ENCODE measurements at regions not wholly inside any gene's neighbourhood (a gene's known extent, or its start where the extent isn't known, plus 50 kb on each side); places are given as distances from the start of the nearest gene placed in this dataset.

DNA sequence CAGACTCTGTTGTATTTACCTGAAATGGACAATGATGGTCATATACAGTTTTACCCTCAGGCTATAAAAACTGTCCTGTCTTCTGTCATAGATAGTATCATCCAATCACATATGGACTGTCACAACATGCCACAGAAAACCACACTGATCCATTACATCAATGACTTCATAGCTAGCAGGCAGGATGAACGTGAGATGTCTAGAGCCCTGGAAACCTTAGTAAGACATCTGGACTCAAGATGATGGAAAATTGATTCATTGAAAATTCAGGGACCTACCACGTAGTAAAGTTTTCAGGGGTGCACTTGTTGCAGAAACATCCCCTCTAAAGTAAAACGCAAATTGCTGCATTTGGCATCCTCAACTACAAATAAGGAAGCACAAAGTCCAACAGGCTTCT is 284.4 kb upstream of the RGMB start:
- H4K12ac ChIP-seq (ENCODE audit: low read depth, low read length) = no peak overlapping the region
- H3K23ac ChIP-seq (ENCODE audit: low read length) = no peak overlapping the region
- no peak overlapping the region for H3K4me3 ChIP-seq (ENCODE audit: low read depth, low read length)
- H4K8ac ChIP-seq (ENCODE audit: low read depth, low read length) = no peak overlapping the region
- no peak overlapping the region for H4K91ac ChIP-seq (ENCODE audit: low read depth, low read length)
- no peak overlapping the region for H2AFZ ChIP-seq (ENCODE audit: insufficient read depth, low read length, poor library complexity)
- WGBS (ENCODE audit: extremely low coverage, insufficient coverage, insufficient read length) = no CpG with 5 or more reads among the region's 3 CpGs
- H2BK120ac ChIP-seq (ENCODE audit: insufficient read depth, low read length, poor library complexity) = no peak overlapping the region
- no peak overlapping the region for H3K4ac ChIP-seq (ENCODE audit: low read depth, low read length)
- no peak for DNase-seq
- H3K27ac ChIP-seq (ENCODE audit: low read depth, low read length) = no peak overlapping the region
- peaks cover 0 to 2% of the 10 kb centered on the region in 2 experiments for H3K4me1 ChIP-seq (ENCODE audit: control insufficient read depth in 1 of 2, insufficient read depth in 2 of 2, low read length in 2 of 2)
- no peak overlapping the region for H2BK5ac ChIP-seq (ENCODE audit: low read depth, low read length, poor library complexity)
- H3K14ac ChIP-seq (ENCODE audit: low read length) = no peak overlapping the region
- H3K79me1 ChIP-seq (ENCODE audit: low read length) = no peaks in the 10 kb centered on the region
- H3K27me3 ChIP-seq (ENCODE audit: insufficient read depth, low read length) = no peaks in the 10 kb centered on the region
- no peak overlapping the region for H2AK5ac ChIP-seq (ENCODE audit: low read length)
- peaks cover 5% of the 10 kb centered on the region for H3K9me3 ChIP-seq (ENCODE audit: insufficient read depth, low read depth, low read length)
- H3K4me2 ChIP-seq (ENCODE audit: low read length) = no peak overlapping the region
- no peak overlapping the region for H3K9ac ChIP-seq (ENCODE audit: low read length)
- no peaks in the 10 kb centered on the region for H3K36me3 ChIP-seq (ENCODE audit: control insufficient read depth in 1 of 2, insufficient read depth in 2 of 2, low read length in 2 of 2)
- H2BK12ac ChIP-seq (ENCODE audit: low read length) = no peak overlapping the region
- no peak overlapping the region for H3K18ac ChIP-seq (ENCODE audit: low read length)
- H3K79me2 ChIP-seq (ENCODE audit: control insufficient read depth, insufficient read depth, low read length, poor library complexity) = no peaks in the 10 kb centered on the region

DNA sequence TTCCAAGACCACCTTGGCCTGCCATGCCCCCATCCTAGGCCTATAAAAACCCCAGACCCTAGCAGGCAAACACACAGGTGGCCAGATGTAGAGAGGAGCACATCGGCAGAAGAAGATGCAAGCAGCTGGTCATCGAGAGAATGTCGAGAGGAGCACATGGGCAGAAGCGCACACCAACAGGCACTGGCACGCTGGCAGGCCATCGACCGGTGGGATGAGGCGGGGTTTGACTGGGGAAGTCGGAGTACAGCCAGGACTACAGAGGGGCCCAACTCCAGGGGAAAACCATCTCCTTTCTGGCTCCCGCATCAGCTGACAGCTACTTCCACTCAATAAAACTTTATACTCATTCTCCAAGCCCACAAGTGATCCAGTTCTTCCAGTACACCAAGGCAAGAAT is 283.1 kb upstream of the RGMB start:
- H3K23ac ChIP-seq (ENCODE audit: low read length) = no peak overlapping the region
- no peaks in the 10 kb centered on the region for H3K79me1 ChIP-seq (ENCODE audit: low read length)
- no peaks in the 10 kb centered on the region for H3K27me3 ChIP-seq (ENCODE audit: insufficient read depth, low read length)
- DNase-seq = no peak
- H2AFZ ChIP-seq (ENCODE audit: insufficient read depth, low read length, poor library complexity) = no peak overlapping the region
- H4K91ac ChIP-seq (ENCODE audit: low read depth, low read length) = no peak overlapping the region
- no peak overlapping the region for H2BK120ac ChIP-seq (ENCODE audit: insufficient read depth, low read length, poor library complexity)
- no peak overlapping the region for H3K4me2 ChIP-seq (ENCODE audit: low read length)
- H3K79me2 ChIP-seq (ENCODE audit: control insufficient read depth, insufficient read depth, low read length, poor library complexity) = no peaks in the 10 kb centered on the region
- no peak overlapping the region for H3K9ac ChIP-seq (ENCODE audit: low read length)
- no peak overlapping the region for H3K18ac ChIP-seq (ENCODE audit: low read length)
- H2BK12ac ChIP-seq (ENCODE audit: low read length) = no peak overlapping the region
- peaks cover 0 to 2% of the 10 kb centered on the region in 2 experiments for H3K4me1 ChIP-seq (ENCODE audit: control insufficient read depth in 1 of 2, insufficient read depth in 2 of 2, low read length in 2 of 2)
- no peak overlapping the region for H2BK5ac ChIP-seq (ENCODE audit: low read depth, low read length, poor library complexity)
- no peak overlapping the region for H3K4me3 ChIP-seq (ENCODE audit: low read depth, low read length)
- H3K9me3 ChIP-seq (ENCODE audit: insufficient read depth, low read depth, low read length) = peaks cover 5% of the 10 kb centered on the region
- no peak overlapping the region for H2AK5ac ChIP-seq (ENCODE audit: low read length)
- H3K27ac ChIP-seq (ENCODE audit: low read depth, low read length) = no peak overlapping the region
- WGBS (ENCODE audit: extremely low coverage, insufficient coverage, insufficient read length) = no CpG with 5 or more reads among the region's 10 CpGs
- H4K8ac ChIP-seq (ENCODE audit: low read depth, low read length) = no peak overlapping the region
- no peak overlapping the region for H4K12ac ChIP-seq (ENCODE audit: low read depth, low read length)
- H3K4ac ChIP-seq (ENCODE audit: low read depth, low read length) = no peak overlapping the region
- H3K14ac ChIP-seq (ENCODE audit: low read length) = no peak overlapping the region
- no peaks in the 10 kb centered on the region for H3K36me3 ChIP-seq (ENCODE audit: control insufficient read depth in 1 of 2, insufficient read depth in 2 of 2, low read length in 2 of 2)

DNA sequence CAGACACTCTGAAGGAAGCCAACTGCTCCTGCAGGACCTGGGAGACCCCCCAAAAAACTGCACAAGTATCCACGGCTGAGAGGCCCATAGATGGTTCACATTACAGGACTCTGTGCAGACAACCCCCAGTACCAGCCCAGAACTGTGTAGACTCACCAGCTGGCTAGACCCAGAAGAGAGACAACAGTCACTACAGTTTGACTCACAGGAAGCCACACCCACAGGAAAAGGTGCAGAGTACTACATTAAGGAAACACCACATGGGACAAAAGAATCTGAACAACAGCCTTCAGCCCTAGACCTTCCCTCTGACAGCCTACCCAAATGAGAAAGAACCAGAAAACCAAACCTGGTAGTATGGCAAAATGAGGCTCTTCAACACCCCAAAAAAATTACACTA is 281.2 kb upstream of the RGMB start:
- no peak overlapping the region for H3K23ac ChIP-seq (ENCODE audit: low read length)
- H3K9ac ChIP-seq (ENCODE audit: low read length) = no peak overlapping the region
- H3K4ac ChIP-seq (ENCODE audit: low read depth, low read length) = no peak overlapping the region
- no peak overlapping the region for H3K18ac ChIP-seq (ENCODE audit: low read length)
- H2BK120ac ChIP-seq (ENCODE audit: insufficient read depth, low read length, poor library complexity) = no peak overlapping the region
- no peak overlapping the region for H2AK5ac ChIP-seq (ENCODE audit: low read length)
- no peak overlapping the region for H4K12ac ChIP-seq (ENCODE audit: low read depth, low read length)
- H3K79me1 ChIP-seq (ENCODE audit: low read length) = no peaks in the 10 kb centered on the region
- no peaks in the 10 kb centered on the region for H3K36me3 ChIP-seq (ENCODE audit: control insufficient read depth in 1 of 2, insufficient read depth in 2 of 2, low read length in 2 of 2)
- peaks cover 5% of the 10 kb centered on the region for H3K9me3 ChIP-seq (ENCODE audit: insufficient read depth, low read depth, low read length)
- H3K4me1 ChIP-seq (ENCODE audit: control insufficient read depth in 1 of 2, insufficient read depth in 2 of 2, low read length in 2 of 2) = peaks cover 0 to 2% of the 10 kb centered on the region in 2 experiments
- H3K79me2 ChIP-seq (ENCODE audit: control insufficient read depth, insufficient read depth, low read length, poor library complexity) = no peaks in the 10 kb centered on the region
- no peak overlapping the region for H3K4me3 ChIP-seq (ENCODE audit: low read depth, low read length)
- no CpG with 5 or more reads among the region's 1 CpG for WGBS (ENCODE audit: extremely low coverage, insufficient coverage, insufficient read length)
- no peak overlapping the region for H4K8ac ChIP-seq (ENCODE audit: low read depth, low read length)
- H3K27ac ChIP-seq (ENCODE audit: low read depth, low read length) = no peak overlapping the region
- no peak overlapping the region for H2AFZ ChIP-seq (ENCODE audit: insufficient read depth, low read length, poor library complexity)
- H3K4me2 ChIP-seq (ENCODE audit: low read length) = no peak overlapping the region
- H3K14ac ChIP-seq (ENCODE audit: low read length) = no peak overlapping the region
- DNase-seq = no peak
- no peaks in the 10 kb centered on the region for H3K27me3 ChIP-seq (ENCODE audit: insufficient read depth, low read length)
- no peak overlapping the region for H2BK12ac ChIP-seq (ENCODE audit: low read length)
- H2BK5ac ChIP-seq (ENCODE audit: low read depth, low read length, poor library complexity) = no peak overlapping the region
- no peak overlapping the region for H4K91ac ChIP-seq (ENCODE audit: low read depth, low read length)

DNA sequence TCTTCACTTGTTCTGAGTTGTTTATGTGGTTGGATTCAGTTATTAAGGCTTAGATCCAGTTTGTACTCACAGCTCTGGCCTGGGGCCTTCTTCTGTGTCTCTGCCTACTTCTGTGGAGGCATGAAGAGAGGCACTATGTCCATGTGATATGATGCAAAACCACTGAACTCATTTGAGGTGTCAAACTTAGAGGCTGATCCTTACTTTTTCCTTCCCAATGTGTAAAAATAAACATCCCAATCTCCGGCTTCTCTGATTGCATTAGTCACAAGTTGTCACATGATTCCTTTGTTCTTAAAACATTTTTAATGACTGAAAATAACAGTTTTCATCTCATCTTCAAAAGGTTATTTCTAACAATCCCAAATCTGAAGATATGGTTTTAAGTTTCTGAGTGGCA is 276.0 kb upstream of the RGMB start:
- Histone ChIP-seq H3K79me1 (ENCODE audit: low read length) (no peaks in the 10 kb centered on the region), H3K4me2 (ENCODE audit: low read length) (no peak overlapping the region), H3K4me3 (ENCODE audit: low read depth, low read length) (no peak overlapping the region), H2BK12ac (ENCODE audit: low read length) (no peak overlapping the region), H2BK120ac (ENCODE audit: insufficient read depth, low read length, poor library complexity) (no peak overlapping the region), H3K4me1 (ENCODE audit: control insufficient read depth in 1 of 2, insufficient read depth in 2 of 2, low read length in 2 of 2) (no peaks in the 10 kb centered on the region), H4K12ac (ENCODE audit: low read depth, low read length) (no peak overlapping the region), H3K23ac (ENCODE audit: low read length) (no peak overlapping the region), H2AFZ (ENCODE audit: insufficient read depth, low read length, poor library complexity) (no peak overlapping the region), H3K79me2 (ENCODE audit: control insufficient read depth, insufficient read depth, low read length, poor library complexity) (no peaks in the 10 kb centered on the region), H3K9me3 (ENCODE audit: insufficient read depth, low read depth, low read length) (no peaks in the 10 kb centered on the region), H2AK5ac (ENCODE audit: low read length) (no peak overlapping the region), H3K18ac (ENCODE audit: low read length) (no peak overlapping the region), H3K4ac (ENCODE audit: low read depth, low read length) (no peak overlapping the region), H4K8ac (ENCODE audit: low read depth, low read length) (no peak overlapping the region), H3K27me3 (ENCODE audit: insufficient read depth, low read length) (no peaks in the 10 kb centered on the region), H4K91ac (ENCODE audit: low read depth, low read length) (no peak overlapping the region), H3K14ac (ENCODE audit: low read length) (no peak overlapping the region), H3K9ac (ENCODE audit: low read length) (no peak overlapping the region), H3K27ac (ENCODE audit: low read depth, low read length) (no peak overlapping the region), H3K36me3 (ENCODE audit: control insufficient read depth in 1 of 2, insufficient read depth in 2 of 2, low read length in 2 of 2) (no peaks in the 10 kb centered on the region), H2BK5ac (ENCODE audit: low read depth, low read length, poor library complexity) (no peak overlapping the region)
- no CpG with 5 or more reads among the region's 1 CpG for WGBS (ENCODE audit: extremely low coverage, insufficient coverage, insufficient read length)
- DNase-seq = no peak
